ENCODE measurements at regions not wholly inside any gene's neighbourhood (a gene's known extent, or its start where the extent isn't known, plus 50 kb on each side); places are given as distances from the start of the nearest gene placed in this dataset.

- H2AFZ ChIP-seq (ENCODE audit: low read depth, low read length): no peak overlapping the region
- H4K20me1 ChIP-seq (replicated peaks; ENCODE audit: control insufficient read depth, insufficient read depth, low read length): no peaks in the 10 kb centered on the region
- CTCF ChIA-PET (ENCODE audit: low intra/inter-chr PET ratio): no interaction called here
- TF ChIP-seq NFATC3 (IDR thresholded peaks at IDR 0.05) (no peak), TAF15 (IDR thresholded peaks at IDR 0.05; ENCODE audit: low read depth, low read length) (no peak), ZNF408 (CRISPR knock-in tag; IDR thresholded peaks at IDR 0.05; ENCODE audit: low read depth) (no peak), HSF4 (CRISPR knock-in tag; IDR thresholded peaks at IDR 0.05; ENCODE audit: borderline replicate concordance) (no peak), NFIC (IDR thresholded peaks at IDR 0.05) (no peak), RAD21 (CRISPR knock-in tag; conservative IDR thresholded peaks at IDR 0.05 in 1 of 2, IDR thresholded peaks at IDR 0.05 in 1 of 2) (no peak), FOSL1 (tag; conservative IDR thresholded peaks at IDR 0.05) (no peak), ZFPM2 (CRISPR knock-in tag; IDR thresholded peaks at IDR 0.05) (no peak), GATAD2A (IDR thresholded peaks at IDR 0.05) (no peak), DIDO1 (tag; IDR thresholded peaks at IDR 0.05; ENCODE audit: low read depth) (no peak), SRSF1 (IDR thresholded peaks at IDR 0.05; ENCODE audit: low read depth, low read length) (no peak)
- no peak for FAIRE-seq
- no peak overlapping the region for H3K27ac ChIP-seq (ENCODE audit: extremely low read depth, low read depth, low read length)
- no peaks in the 10 kb centered on the region for H3K79me2 ChIP-seq (ENCODE audit: control insufficient read depth, insufficient read depth, low read length)
- no peaks in the 10 kb centered on the region for H3K4me1 ChIP-seq (replicated peaks in 1 of 2; ENCODE audit: control insufficient read depth in 2 of 2, insufficient read depth in 2 of 2, low read length in 2 of 2)
- intact Hi-C loops (cut with micrococcal nuclease) (no loop called here), in situ Hi-C loops (cut with MboI) (no loop called here)
- 6% methylated on average over 1 of the region's 1 CpG for WGBS (ENCODE audit: insufficient coverage, low coverage, missing lambda C conversion rate)
- no TSS peak for BruUV-seq (replicated peaks)
- H3K9me3 ChIP-seq (replicated peaks; ENCODE audit: control insufficient read depth, insufficient read depth, low read depth, low read length): no peaks in the 10 kb centered on the region
- H3K9me1 ChIP-seq (ENCODE audit: control insufficient read depth, insufficient read depth, low read length): no peaks in the 10 kb centered on the region
- H3K4me2 ChIP-seq (ENCODE audit: insufficient read depth, low read length): no peak overlapping the region
- H3K27me3 ChIP-seq (ENCODE audit: control insufficient read depth in 2 of 2, insufficient read depth in 2 of 2, low read length in 2 of 2): no peaks in the 10 kb centered on the region
- no peak for ATAC-seq
- DNase-seq (ENCODE audit: extremely low read depth in 1 of 4, low spot score in 3 of 4): no peak
- H3K4me3 ChIP-seq: no peak overlapping the region
- H3K9ac ChIP-seq (ENCODE audit: insufficient read depth in 1 of 2, low read depth in 2 of 2, low read length in 2 of 2): no peak overlapping the region
- H3K36me3 ChIP-seq (ENCODE audit: control insufficient read depth, insufficient read depth, low read length): no peaks in the 10 kb centered on the region
- POLR2A ChIA-PET: interaction anchor here (0.7 kb wide), 1 partner anchor 151 kb away, joined by 3 read pairs; no protein-coding TSS in a partner anchor
Measured at GRCh38 chr21:15332572-15332971, 267.8 kb upstream of the NRIP1 start.
